Suprapubic skin (tissue), 4 donors: ENCODE measurements at regions not wholly inside any gene's neighbourhood (a gene's known extent, or its start where the extent isn't known, plus 50 kb on each side); places are given as distances from the start of the nearest gene placed in this dataset.

Source experiments
- DNase-seq, 2 donors: peaks; one replicate each; pipeline ENCODE4 v3.0.0-alpha.2; 2019; ENCODE audit warnings: low spot score in 2 of 2
- H3K27ac ChIP-seq: fragments of 200-600 bp; sonication (generic); one replicate; pipeline ENCODE4 v1.5.1; 2019
- H3K27me3 ChIP-seq: fragments of 200-600 bp; sonication (generic); one replicate; pipeline ENCODE4 v1.5.1; 2019
- H3K36me3 ChIP-seq: fragments of 200-600 bp; sonication (generic); one replicate; pipeline ENCODE4 v1.5.1; 2019
- H3K4me1 ChIP-seq: fragments of 200-600 bp; sonication (generic); one replicate; pipeline ENCODE4 v1.5.1; 2019
- H3K4me3 ChIP-seq: fragments of 200-600 bp; sonication (generic); one replicate; pipeline ENCODE4 v1.5.1; 2019; ENCODE audit warnings: mild to moderate bottlenecking
- H3K9me3 ChIP-seq: fragments of 200-600 bp; sonication (generic); one replicate; pipeline ENCODE4 v1.5.1; 2019
- EP300 ChIP-seq: sonication (generic); formaldehyde crosslinking; IDR thresholded peaks from one replicate; pipeline ENCODE4 v1.6.1; 2017; ENCODE audit warnings: antibody characterized with exemption
- POLR2A ChIP-seq, 2 donors: fragments of 450-650 bp; IDR thresholded peaks; one replicate each; pipeline ENCODE4 v1.6.1; 2017; ENCODE audit warnings: antibody characterized with exemption in 2 of 2, mild to moderate bottlenecking in 2 of 2, moderate library complexity in 2 of 2
- POLR2AphosphoS5 ChIP-seq, 3 donors: sonication (generic); formaldehyde crosslinking; IDR thresholded peaks; one replicate each; pipeline ENCODE4 v1.6.1; 2017; ENCODE audit warnings: antibody characterized with exemption in 3 of 3
- WGBS: methylation state at CpG from one replicate; pipeline ENCODE4 v1.1.5; 2018; 5-methylcytosine and 5-hydroxymethylcytosine counted together
- TF ChIP-seq, protein P1 (sequence below), 2 donors: fragments of 200-600 bp in 1 of 2; fragments of 450-650 bp in 1 of 2; sonication (generic) in 1 of 2; IDR thresholded peaks; one replicate each; pipeline ENCODE4 v1.5.1; 2016 to 2019; ENCODE audit warnings: antibody characterized with exemption in 2 of 2, mild to moderate bottlenecking in 1 of 2, moderate library complexity in 1 of 2

DNA sequence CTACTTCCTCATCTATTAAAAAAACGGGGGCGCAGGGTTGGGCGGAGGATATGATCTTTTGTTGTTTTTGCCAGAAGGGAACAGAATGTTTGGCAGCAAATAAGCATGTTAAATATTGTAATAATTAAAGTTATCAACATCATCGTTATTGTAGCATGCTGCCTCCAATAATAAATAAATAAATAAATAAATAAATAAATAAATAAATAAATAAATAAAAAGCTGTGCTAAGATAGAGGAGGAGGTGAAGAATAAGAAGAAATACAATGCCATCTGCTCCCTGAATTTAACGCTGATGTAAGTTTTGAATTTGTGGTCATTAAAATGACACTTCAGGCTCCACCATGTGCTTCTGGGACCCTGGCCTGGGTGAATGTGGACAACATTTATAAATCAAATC, 508.0 kb upstream of the TNC start:
- TF ChIP-seq POLR2A (IDR thresholded peaks at IDR 0.05) (no peak), EP300 (no peak), POLR2AphosphoS5 (IDR thresholded peaks at IDR 0.05) (no peak)
- TF ChIP-seq, protein P1, sequence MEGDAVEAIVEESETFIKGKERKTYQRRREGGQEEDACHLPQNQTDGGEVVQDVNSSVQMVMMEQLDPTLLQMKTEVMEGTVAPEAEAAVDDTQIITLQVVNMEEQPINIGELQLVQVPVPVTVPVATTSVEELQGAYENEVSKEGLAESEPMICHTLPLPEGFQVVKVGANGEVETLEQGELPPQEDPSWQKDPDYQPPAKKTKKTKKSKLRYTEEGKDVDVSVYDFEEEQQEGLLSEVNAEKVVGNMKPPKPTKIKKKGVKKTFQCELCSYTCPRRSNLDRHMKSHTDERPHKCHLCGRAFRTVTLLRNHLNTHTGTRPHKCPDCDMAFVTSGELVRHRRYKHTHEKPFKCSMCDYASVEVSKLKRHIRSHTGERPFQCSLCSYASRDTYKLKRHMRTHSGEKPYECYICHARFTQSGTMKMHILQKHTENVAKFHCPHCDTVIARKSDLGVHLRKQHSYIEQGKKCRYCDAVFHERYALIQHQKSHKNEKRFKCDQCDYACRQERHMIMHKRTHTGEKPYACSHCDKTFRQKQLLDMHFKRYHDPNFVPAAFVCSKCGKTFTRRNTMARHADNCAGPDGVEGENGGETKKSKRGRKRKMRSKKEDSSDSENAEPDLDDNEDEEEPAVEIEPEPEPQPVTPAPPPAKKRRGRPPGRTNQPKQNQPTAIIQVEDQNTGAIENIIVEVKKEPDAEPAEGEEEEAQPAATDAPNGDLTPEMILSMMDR (IDR thresholded peaks at IDR 0.05), result no peak
- Histone ChIP-seq H3K4me1 (no peaks in the 10 kb centered on the region), H3K4me3 (no peak overlapping the region), H3K9me3 (no peaks in the 10 kb centered on the region), H3K27me3 (no peaks in the 10 kb centered on the region), H3K27ac (no peak overlapping the region), H3K36me3 (no peaks in the 10 kb centered on the region)
- no peak for DNase-seq
- WGBS, result 60% methylated on average over 5 of the region's 5 CpGs

DNA sequence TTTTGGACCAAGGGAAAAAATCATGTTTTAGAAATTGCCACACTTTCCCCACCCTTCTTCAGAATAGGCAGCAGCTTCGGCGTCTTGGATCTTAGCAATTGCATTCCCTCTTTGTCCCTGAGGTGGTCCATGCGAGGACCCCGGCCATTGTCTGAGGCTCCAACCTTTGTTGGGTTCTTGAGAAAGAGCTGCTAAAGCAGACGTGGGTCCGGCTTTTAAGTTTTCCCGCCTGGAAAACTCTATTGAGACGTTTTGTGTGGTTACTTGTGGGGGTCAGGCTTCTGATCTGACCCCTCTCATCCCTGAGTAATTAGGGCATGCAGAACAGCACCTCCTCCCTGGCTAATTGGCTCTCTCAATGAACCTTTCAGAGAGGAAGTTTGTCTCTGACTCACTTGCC, 509.6 kb upstream of the TNC start:
- H3K36me3 ChIP-seq, result no peaks in the 10 kb centered on the region
- TF ChIP-seq, protein P1 (IDR thresholded peaks at IDR 0.05), result no peak
- TF ChIP-seq POLR2A (IDR thresholded peaks at IDR 0.05), result no peak
- TF ChIP-seq EP300, result no peak
- no peak for TF ChIP-seq POLR2AphosphoS5 (IDR thresholded peaks at IDR 0.05)
- DNase-seq, result no peak
- no peaks in the 10 kb centered on the region for H3K4me1 ChIP-seq
- no peaks in the 10 kb centered on the region for H3K27me3 ChIP-seq
- 75% methylated on average over 8 of the region's 8 CpGs for WGBS
- H3K4me3 ChIP-seq, result no peak overlapping the region
- no peak overlapping the region for H3K27ac ChIP-seq
- H3K9me3 ChIP-seq, result no peaks in the 10 kb centered on the region

DNA sequence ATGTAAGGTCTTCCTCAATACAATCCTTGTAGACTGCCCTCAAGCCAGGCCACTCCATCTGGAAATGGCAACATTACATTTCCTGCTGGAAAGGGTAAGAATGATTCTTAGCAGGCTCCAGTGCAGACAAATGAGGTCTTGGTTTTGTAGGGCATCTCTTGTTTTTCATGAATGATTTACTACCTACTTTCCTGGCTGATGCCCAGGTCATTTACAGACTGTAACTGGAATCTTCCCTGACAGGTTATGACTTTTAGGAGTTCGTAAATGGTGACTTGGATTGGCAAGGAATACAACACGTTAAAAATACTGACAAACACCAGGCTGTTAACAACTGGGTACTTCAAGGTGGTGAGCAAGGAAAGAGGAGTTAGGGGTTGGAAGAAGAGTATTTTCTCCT, 510.5 kb upstream of the TNC start:
- Histone ChIP-seq H3K9me3 (no peaks in the 10 kb centered on the region), H3K4me1 (no peaks in the 10 kb centered on the region), H3K27ac (no peak overlapping the region), H3K36me3 (no peaks in the 10 kb centered on the region), H3K27me3 (no peaks in the 10 kb centered on the region), H3K4me3 (no peak overlapping the region)
- no peak for TF ChIP-seq POLR2A (IDR thresholded peaks at IDR 0.05)
- no peak for TF ChIP-seq EP300
- TF ChIP-seq POLR2AphosphoS5 (IDR thresholded peaks at IDR 0.05), result no peak
- TF ChIP-seq, protein P1 (IDR thresholded peaks at IDR 0.05), result no peak
- WGBS, result 44% methylated on average over 2 of the region's 2 CpGs
- no peak for DNase-seq

DNA sequence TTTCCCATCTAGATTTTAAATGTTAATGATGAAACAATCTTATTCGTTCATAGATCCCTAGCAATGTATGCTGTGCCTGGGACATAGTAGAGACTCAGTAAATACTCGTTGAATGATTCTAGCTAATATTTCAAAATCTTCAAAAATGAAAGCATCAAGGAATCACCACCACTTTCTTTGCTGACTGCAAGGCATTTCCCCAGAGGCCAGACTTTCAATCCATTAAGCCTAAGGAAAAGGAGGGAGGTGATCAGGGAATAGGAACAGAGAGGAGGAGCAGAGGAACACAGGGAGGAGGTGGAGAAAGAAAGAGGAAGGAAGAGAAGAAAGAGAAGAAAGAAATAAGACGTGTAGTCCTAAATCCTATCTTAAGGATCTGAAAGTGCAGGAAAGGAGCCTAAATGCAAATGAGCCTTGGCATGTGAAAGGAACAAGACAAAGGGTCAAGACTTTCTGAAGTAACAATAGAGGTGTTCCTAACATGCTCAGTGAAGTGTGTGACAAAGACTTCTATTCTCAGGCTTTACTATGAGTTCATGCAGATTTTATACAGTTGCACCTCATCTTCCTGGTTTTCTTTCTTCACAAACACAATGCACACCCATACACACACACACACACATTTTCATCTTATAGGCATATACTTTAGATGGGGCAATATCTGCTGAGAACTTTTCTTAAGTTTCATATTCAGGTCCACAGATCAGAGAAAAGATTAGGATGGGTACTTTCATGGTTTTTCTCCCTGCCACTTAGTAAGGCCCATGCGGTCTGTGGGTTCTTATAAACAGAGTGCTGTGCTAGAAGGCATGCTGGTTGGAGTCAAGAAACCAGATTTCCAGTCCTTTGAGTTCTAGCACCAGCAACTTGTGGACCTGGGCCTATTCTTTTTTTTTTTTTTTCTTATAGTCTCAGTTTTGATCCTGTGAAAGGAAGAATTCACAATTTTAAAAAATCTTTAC, 512.2 kb upstream of the TNC start:
- H3K27me3 ChIP-seq, result no peaks in the 10 kb centered on the region
- no peak for TF ChIP-seq EP300
- H3K4me3 ChIP-seq, result no peak overlapping the region
- H3K4me1 ChIP-seq, result no peaks in the 10 kb centered on the region
- no peaks in the 10 kb centered on the region for H3K36me3 ChIP-seq
- no peak for DNase-seq
- H3K9me3 ChIP-seq, result no peaks in the 10 kb centered on the region
- H3K27ac ChIP-seq, result no peak overlapping the region
- 76% methylated on average over 4 of the region's 4 CpGs for WGBS

DNA sequence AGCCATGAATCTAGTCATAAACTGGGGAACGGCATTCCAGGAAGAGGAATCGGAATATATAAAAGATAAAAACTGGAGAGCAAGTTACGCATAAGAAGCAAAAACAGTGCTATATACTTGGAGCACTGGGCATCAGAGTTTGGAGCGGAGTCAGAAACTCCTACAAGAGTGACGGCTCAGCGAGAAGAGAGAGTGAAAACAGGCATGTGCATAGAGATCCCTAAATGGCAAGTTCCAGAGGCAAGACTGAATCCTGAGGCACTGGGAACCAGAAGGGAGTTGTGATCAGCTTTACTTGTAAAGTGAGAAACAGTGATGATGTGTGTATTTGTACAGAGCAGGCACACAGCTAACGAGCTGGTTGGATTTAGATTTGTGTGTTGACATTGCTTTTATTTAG, 514.4 kb upstream of the TNC start:
- H3K27ac ChIP-seq, result no peak overlapping the region
- TF ChIP-seq EP300 (no peak), POLR2AphosphoS5 (IDR thresholded peaks at IDR 0.05) (no peak), POLR2A (IDR thresholded peaks at IDR 0.05) (no peak)
- TF ChIP-seq, protein P1 (IDR thresholded peaks at IDR 0.05), result no peak
- no peaks in the 10 kb centered on the region for H3K4me1 ChIP-seq
- H3K27me3 ChIP-seq, result no peaks in the 10 kb centered on the region
- H3K36me3 ChIP-seq, result no peaks in the 10 kb centered on the region
- 87% methylated on average over 7 of the region's 7 CpGs for WGBS
- H3K9me3 ChIP-seq, result no peaks in the 10 kb centered on the region
- no peak for DNase-seq
- no peak overlapping the region for H3K4me3 ChIP-seq
